Breast epithelium (tissue), 4 donors: ENCODE measurements at regions not wholly inside any gene's neighbourhood (a gene's known extent, or its start where the extent isn't known, plus 50 kb on each side); places are given as distances from the start of the nearest gene placed in this dataset.

Source experiments
- DNase-seq, 2 donors: peaks; one replicate each; pipeline ENCODE4 v3.0.0-alpha.2; 2019; ENCODE audit warnings: low spot score in 2 of 2
- H3K27ac ChIP-seq, 2 donors: fragments of 200-600 bp; sonication (generic) in 1 of 2; one replicate each; pipeline ENCODE4 v1.5.1; 2016 to 2019; ENCODE audit warnings: mild to moderate bottlenecking in 1 of 2
- H3K27me3 ChIP-seq, 2 donors: fragments of 200-600 bp; sonication (generic) in 1 of 2; one replicate each; pipeline versions ENCODE4 v1.5.1 to v1.6.0; 2017 to 2019; ENCODE audit warnings: control low read depth in 1 of 2, mild to moderate bottlenecking in 1 of 2
- H3K36me3 ChIP-seq: fragments of 200-600 bp; one replicate; pipeline ENCODE4 v1.5.1; 2019
- H3K4me1 ChIP-seq, 2 donors: fragments of 200-600 bp; sonication (generic); one replicate each; pipeline ENCODE4 v1.5.1; 2016 to 2019; ENCODE audit warnings: control low read depth in 1 of 2
- H3K4me3 ChIP-seq, 3 donors: fragments of 200-600 bp; sonication (generic); 1 replicate in 2 of 3; 2 replicates in 1 of 3; pipeline ENCODE4 v1.5.1; 2016 to 2019; ENCODE audit warnings: mild to moderate bottlenecking in 3 of 3, moderate library complexity in 2 of 3
- H3K9me3 ChIP-seq, 2 donors: fragments of 200-600 bp; sonication (generic) in 1 of 2; one replicate each; pipeline ENCODE4 v1.5.1; 2016 to 2019; ENCODE audit warnings: control low read depth in 1 of 2
- POLR2A ChIP-seq: fragments of 450-650 bp; IDR thresholded peaks from one replicate; pipeline ENCODE4 v1.6.1; 2016; ENCODE audit warnings: antibody characterized with exemption, mild to moderate bottlenecking, moderate library complexity
- POLR2AphosphoS5 ChIP-seq, 3 donors: sonication (generic); formaldehyde crosslinking; IDR thresholded peaks; one replicate each; pipeline ENCODE4 v1.6.1; 2017; ENCODE audit warnings: antibody characterized with exemption in 3 of 3
- intact Hi-C: fragments of 100-400 bp; cut with DNase I; formaldehyde crosslinking; loops from one replicate; pipeline ENCODE4 v1.15.1; 2023; ENCODE audit warnings: low total_unique reads
- TF ChIP-seq, protein P1 (sequence below), 3 donors: fragments of 450-650 bp; IDR thresholded peaks; one replicate each; pipeline ENCODE4 v1.5.1; 2016 to 2017; ENCODE audit warnings: antibody characterized with exemption in 3 of 3, mild to moderate bottlenecking in 3 of 3, moderate library complexity in 3 of 3

DNA sequence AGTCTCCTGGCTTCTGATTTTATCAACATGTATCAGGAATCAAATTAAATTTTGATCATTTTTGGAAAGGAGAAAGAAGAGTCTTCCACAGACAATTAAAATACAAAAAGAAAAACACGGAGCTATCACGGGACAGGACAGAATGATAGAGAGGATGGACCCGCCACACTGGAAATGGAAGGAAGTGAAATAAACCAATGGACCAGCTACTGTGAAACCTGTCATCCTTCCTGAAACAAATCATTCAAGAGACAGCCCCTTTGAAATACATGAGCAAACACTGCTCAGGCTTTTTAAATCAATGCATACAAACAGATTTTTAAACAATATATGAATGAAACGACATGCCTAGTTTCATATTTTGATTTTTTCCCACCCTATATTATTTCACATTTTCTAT is 339.4 kb downstream of the ACTL7B start:
- Histone ChIP-seq H3K36me3 (no peaks in the 10 kb centered on the region), H3K4me1 (no peaks in the 10 kb centered on the region), H3K4me3 (no peak overlapping the region), H3K9me3 (no peaks in the 10 kb centered on the region), H3K27ac (no peak overlapping the region), H3K27me3 (no peaks in the 10 kb centered on the region)
- intact Hi-C loops, result no loop called here
- no peak for TF ChIP-seq POLR2AphosphoS5 (IDR thresholded peaks at IDR 0.05)
- TF ChIP-seq, protein P1, sequence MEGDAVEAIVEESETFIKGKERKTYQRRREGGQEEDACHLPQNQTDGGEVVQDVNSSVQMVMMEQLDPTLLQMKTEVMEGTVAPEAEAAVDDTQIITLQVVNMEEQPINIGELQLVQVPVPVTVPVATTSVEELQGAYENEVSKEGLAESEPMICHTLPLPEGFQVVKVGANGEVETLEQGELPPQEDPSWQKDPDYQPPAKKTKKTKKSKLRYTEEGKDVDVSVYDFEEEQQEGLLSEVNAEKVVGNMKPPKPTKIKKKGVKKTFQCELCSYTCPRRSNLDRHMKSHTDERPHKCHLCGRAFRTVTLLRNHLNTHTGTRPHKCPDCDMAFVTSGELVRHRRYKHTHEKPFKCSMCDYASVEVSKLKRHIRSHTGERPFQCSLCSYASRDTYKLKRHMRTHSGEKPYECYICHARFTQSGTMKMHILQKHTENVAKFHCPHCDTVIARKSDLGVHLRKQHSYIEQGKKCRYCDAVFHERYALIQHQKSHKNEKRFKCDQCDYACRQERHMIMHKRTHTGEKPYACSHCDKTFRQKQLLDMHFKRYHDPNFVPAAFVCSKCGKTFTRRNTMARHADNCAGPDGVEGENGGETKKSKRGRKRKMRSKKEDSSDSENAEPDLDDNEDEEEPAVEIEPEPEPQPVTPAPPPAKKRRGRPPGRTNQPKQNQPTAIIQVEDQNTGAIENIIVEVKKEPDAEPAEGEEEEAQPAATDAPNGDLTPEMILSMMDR (IDR thresholded peaks at IDR 0.05), result no peak
- no peak for TF ChIP-seq POLR2A
- DNase-seq, result no peak

DNA sequence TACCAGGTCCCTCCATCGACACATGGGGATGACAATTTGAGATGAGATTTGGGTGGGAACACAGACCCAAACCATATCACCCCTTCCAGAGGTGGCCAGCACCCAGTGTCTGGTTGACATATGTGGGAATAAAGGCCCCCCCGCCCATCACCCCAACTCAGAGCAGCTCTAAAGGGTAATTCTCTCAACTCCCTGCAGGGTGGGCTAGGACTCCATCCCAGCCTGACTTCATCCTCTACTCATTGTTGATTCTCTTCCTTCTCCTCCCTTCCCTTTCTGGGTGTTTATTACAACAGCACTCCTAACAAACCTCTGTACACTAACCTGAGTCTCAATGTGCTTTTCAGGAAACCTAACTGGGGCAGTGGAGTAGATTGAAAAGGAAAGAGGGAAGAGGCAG is 339.9 kb downstream of the ACTL7B start:
- Histone ChIP-seq H3K9me3 (no peaks in the 10 kb centered on the region), H3K27me3 (no peaks in the 10 kb centered on the region), H3K36me3 (no peaks in the 10 kb centered on the region), H3K4me3 (no peak overlapping the region), H3K4me1 (no peaks in the 10 kb centered on the region), H3K27ac (no peak overlapping the region)
- no peak for DNase-seq
- no peak for TF ChIP-seq POLR2A
- intact Hi-C loops, result no loop called here

DNA sequence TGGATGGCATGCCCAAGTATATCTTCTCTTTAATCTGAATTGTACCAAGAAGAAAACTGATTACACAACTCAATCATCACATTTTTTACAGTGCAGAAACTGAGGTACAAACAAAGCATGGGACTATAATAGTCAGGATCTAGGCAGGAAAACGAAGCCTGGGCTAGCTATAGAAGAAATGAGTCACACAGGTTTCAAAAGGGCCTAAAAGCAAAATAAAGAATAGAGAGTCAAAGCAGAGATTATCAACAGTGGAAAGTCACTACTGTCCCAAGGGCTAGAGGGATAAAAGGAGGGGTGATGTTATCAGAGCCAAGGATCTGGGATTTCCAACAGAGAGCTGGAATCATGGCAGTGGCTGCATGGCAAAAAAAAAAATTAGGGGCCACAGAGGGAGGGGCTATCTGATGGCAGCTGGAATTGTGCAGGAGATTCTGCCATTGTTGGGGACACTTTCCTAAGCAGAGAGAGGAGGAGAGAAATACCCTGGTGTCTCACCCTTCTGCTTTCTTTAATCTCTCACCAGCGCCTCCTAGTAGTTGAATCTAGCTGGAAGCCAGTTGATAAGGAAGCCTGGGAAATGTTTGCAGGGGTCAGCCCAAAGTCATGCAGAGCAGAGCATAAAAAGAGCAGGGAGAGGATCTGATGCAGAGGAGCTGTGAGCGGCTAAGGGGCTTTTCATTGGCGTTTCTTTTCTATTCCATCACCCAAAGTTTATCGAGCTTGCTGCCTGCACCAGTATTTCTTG is 343.2 kb downstream of the ACTL7B start:
- DNase-seq, result no peak
- Histone ChIP-seq H3K36me3 (no peaks in the 10 kb centered on the region), H3K27ac (no peak overlapping the region), H3K4me1 (no peaks in the 10 kb centered on the region), H3K9me3 (no peaks in the 10 kb centered on the region), H3K27me3 (no peaks in the 10 kb centered on the region), H3K4me3 (no peak overlapping the region)
- intact Hi-C loops, result no loop called here
- TF ChIP-seq POLR2AphosphoS5 (IDR thresholded peaks at IDR 0.05), result no peak
- no peak for TF ChIP-seq POLR2A
- TF ChIP-seq, protein P1 (IDR thresholded peaks at IDR 0.05), result no peak

DNA sequence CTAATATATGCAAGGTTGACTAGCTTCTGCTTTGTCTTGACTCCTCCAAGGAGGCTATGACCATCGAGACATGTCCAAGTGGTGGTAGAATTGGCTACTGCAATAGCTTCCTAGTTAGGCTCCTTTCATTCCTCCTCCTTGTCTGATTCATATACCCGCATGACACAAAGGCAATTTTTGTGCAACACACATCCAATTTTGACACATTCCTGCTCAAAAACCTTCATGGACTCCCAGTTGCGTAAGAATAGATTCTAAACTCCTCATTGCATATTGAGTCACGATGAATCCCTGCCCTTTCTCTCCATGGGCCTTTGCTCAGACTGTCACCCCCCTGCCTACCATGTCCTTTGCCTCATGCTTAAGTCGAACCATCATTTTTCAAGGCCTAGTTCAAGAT is 344.5 kb downstream of the ACTL7B start:
- TF ChIP-seq POLR2AphosphoS5 (IDR thresholded peaks at IDR 0.05) (no peak), POLR2A (no peak)
- TF ChIP-seq, protein P1 (IDR thresholded peaks at IDR 0.05), result no peak
- Histone ChIP-seq H3K36me3 (no peaks in the 10 kb centered on the region), H3K27ac (no peak overlapping the region), H3K4me1 (no peaks in the 10 kb centered on the region), H3K4me3 (no peak overlapping the region), H3K9me3 (no peaks in the 10 kb centered on the region), H3K27me3 (no peaks in the 10 kb centered on the region)
- DNase-seq, result no peak
- intact Hi-C loops, result no loop called here

DNA sequence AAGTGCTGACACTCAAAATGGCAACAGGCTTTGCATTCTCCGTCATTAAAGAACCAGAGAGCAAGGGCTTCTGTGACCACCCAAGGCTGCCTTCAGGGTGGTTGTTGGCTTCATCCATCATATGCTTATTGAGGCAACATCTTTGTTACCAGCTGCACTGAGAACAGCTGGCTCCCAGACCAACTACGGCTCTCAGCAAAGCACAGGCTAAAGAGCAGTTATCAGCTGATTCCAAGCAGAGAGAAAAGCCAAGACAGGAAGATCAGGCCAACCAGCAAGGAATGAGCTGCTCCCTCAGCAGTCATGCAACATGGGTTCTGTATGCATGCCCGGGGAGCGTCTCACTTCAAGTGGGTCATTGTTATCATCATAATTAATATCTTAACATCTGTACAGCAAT is 358.9 kb downstream of the ACTL7B start:
- H3K4me1 ChIP-seq, result no peaks in the 10 kb centered on the region
- no peak overlapping the region for H3K4me3 ChIP-seq
- peaks cover 4 to 11% of the 10 kb centered on the region in 2 donors for H3K9me3 ChIP-seq
- TF ChIP-seq POLR2AphosphoS5 (IDR thresholded peaks at IDR 0.05), result no peak
- TF ChIP-seq, protein P1 (IDR thresholded peaks at IDR 0.05), result no peak
- TF ChIP-seq POLR2A, result no peak
- no peaks in the 10 kb centered on the region for H3K36me3 ChIP-seq
- DNase-seq, result no peak
- intact Hi-C loops, result no loop called here
- no peak overlapping the region for H3K27ac ChIP-seq
- no peaks in the 10 kb centered on the region for H3K27me3 ChIP-seq

DNA sequence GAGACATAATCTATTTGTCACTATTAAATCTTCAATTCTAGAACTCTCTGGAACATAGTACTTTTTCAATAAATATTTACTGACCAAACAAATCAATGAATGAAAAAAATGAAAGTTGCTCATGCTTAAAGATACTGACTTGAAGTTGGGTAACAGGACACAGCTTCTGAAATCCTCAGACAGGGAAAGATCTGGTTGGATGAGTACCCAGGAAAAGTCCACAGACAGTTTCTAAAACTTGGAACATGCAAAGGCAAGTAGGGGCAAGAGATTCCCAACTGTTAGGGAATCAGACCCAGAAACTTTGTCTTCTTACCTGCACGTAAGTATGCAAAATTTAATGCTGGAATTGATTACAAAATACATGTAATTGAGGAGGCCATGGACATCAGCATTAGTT is 366.2 kb downstream of the ACTL7B start:
- TF ChIP-seq POLR2A (no peak), POLR2AphosphoS5 (IDR thresholded peaks at IDR 0.05) (no peak)
- TF ChIP-seq, protein P1 (IDR thresholded peaks at IDR 0.05), result no peak
- Histone ChIP-seq H3K4me3 (no peak overlapping the region), H3K27me3 (no peaks in the 10 kb centered on the region), H3K36me3 (no peaks in the 10 kb centered on the region), H3K4me1 (no peaks in the 10 kb centered on the region), H3K9me3 (no peaks in the 10 kb centered on the region), H3K27ac (no peak overlapping the region)
- intact Hi-C loops, result no loop called here
- DNase-seq, result no peak
